ENCODE measurements at regions not wholly inside any gene's neighbourhood (a gene's known extent, or its start where the extent isn't known, plus 50 kb on each side); places are given as distances from the start of the nearest gene placed in this dataset.
"Not testable (repeated sequence)": the region's sequence is repeated elsewhere in the genome, so short reads cannot be mapped to it uniquely, and the experiment has no call there.

DNA sequence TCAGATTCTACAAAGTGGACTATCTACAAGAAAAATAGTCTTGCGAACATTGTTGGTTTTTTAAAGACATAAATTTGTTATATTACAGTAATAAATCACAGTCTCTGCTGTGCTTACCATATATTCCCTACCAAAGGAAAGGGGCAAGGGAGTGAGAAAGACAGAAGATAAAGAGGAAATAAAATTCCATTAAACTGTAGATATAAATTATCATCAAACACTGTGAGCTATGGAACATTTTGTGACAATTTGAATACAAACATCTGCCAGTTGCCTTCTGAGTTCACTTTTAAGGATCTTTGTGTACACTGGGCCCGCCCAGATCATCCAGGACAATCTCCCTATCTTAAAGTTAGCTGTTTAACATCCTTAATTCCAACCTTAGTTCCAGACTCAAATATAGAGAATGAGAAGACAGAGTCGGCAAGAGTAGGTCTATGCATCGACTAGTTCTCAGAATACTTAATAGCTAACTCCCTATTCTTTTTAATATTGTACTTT, 122.8 kb downstream of the NUFIP1 start:
- H3K36me3 ChIP-seq (ENCODE audit: low read depth, low read length), result no peaks in the 10 kb centered on the region
- no peak overlapping the region for H2AFZ ChIP-seq (ENCODE audit: low read length)
- H3K4me1 ChIP-seq (ENCODE audit: insufficient read depth, low read length), result no peaks in the 10 kb centered on the region; the same call in 1 of the 2 replicates
- no peak for DNase-seq
- H4K20me1 ChIP-seq (ENCODE audit: low read length), result no peaks in the 10 kb centered on the region
- no peaks in the 10 kb centered on the region for H3K9me3 ChIP-seq (ENCODE audit: low read length)
- H3K9ac ChIP-seq (ENCODE audit: low read length), result no peak overlapping the region
- ChIA-PET POLR2A (ENCODE audit: unreplicated experiment) (no interaction called here), CTCF (no interaction called here)
- no peaks in the 10 kb centered on the region for H3K79me2 ChIP-seq (ENCODE audit: low read length)
- H3K4me2 ChIP-seq (ENCODE audit: low read length), result no peak overlapping the region
- no peaks in the 10 kb centered on the region for H3K27me3 ChIP-seq (ENCODE audit: low read length)
- H3K27ac ChIP-seq (ENCODE audit: low read length), result no peak overlapping the region
- no TSS peak for BruUV-seq (replicated peaks)
- intact Hi-C loops (cut with micrococcal nuclease), result no loop called here
- H3K4me3 ChIP-seq (ENCODE audit: low read length), result no peak overlapping the region
- ATAC-seq, result no peak
- H3F3A ChIP-seq (ENCODE audit: low read length, unreplicated experiment), result no peaks in the 10 kb centered on the region
- no peaks in the 10 kb centered on the region for H3K9me2 ChIP-seq (replicated peaks; ENCODE audit: low read length)
- TF ChIP-seq EZH2phosphoT487 (IDR thresholded peaks at IDR 0.05; ENCODE audit: borderline replicate concordance, low read length), result no peak
- TF ChIP-seq EZH2 (IDR thresholded peaks at IDR 0.05; ENCODE audit: low read length, unreplicated experiment), result no peak
- TF ChIP-seq, protein P1, sequence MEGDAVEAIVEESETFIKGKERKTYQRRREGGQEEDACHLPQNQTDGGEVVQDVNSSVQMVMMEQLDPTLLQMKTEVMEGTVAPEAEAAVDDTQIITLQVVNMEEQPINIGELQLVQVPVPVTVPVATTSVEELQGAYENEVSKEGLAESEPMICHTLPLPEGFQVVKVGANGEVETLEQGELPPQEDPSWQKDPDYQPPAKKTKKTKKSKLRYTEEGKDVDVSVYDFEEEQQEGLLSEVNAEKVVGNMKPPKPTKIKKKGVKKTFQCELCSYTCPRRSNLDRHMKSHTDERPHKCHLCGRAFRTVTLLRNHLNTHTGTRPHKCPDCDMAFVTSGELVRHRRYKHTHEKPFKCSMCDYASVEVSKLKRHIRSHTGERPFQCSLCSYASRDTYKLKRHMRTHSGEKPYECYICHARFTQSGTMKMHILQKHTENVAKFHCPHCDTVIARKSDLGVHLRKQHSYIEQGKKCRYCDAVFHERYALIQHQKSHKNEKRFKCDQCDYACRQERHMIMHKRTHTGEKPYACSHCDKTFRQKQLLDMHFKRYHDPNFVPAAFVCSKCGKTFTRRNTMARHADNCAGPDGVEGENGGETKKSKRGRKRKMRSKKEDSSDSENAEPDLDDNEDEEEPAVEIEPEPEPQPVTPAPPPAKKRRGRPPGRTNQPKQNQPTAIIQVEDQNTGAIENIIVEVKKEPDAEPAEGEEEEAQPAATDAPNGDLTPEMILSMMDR (conservative IDR thresholded peaks at IDR 0.05; ENCODE audit: low read depth, low read length), result no peak

- Histone ChIP-seq H3K9me3 (ENCODE audit: low read length) (no peaks in the 10 kb centered on the region), H3K4me1 (ENCODE audit: insufficient read depth, low read length) (no peaks in the 10 kb centered on the region; the same call in 1 of the 2 replicates), H3K36me3 (ENCODE audit: low read depth, low read length) (no peaks in the 10 kb centered on the region), H3K27ac (ENCODE audit: low read length) (no peak overlapping the region), H3K9ac (ENCODE audit: low read length) (no peak overlapping the region), H3K27me3 (ENCODE audit: low read length) (no peaks in the 10 kb centered on the region), H3K4me2 (ENCODE audit: low read length) (no peak overlapping the region), H3K4me3 (ENCODE audit: low read length) (no peak overlapping the region), H4K20me1 (ENCODE audit: low read length) (no peaks in the 10 kb centered on the region), H2AFZ (ENCODE audit: low read length) (no peak overlapping the region), H3K9me2 (replicated peaks; ENCODE audit: low read length) (no peaks in the 10 kb centered on the region), H3F3A (ENCODE audit: low read length, unreplicated experiment) (no peaks in the 10 kb centered on the region), H3K79me2 (ENCODE audit: low read length) (no peaks in the 10 kb centered on the region)
- ATAC-seq (no peak), DNase-seq (no peak)
- TF ChIP-seq, protein P1 (conservative IDR thresholded peaks at IDR 0.05; ENCODE audit: low read depth, low read length), result no peak
- TF ChIP-seq EZH2phosphoT487 (IDR thresholded peaks at IDR 0.05; ENCODE audit: borderline replicate concordance, low read length) (no peak), EZH2 (IDR thresholded peaks at IDR 0.05; ENCODE audit: low read length, unreplicated experiment) (no peak)
- intact Hi-C loops (cut with micrococcal nuclease), result no loop called here
- ChIA-PET CTCF (no interaction called here), POLR2A (ENCODE audit: unreplicated experiment) (no interaction called here)
- no TSS peak for BruUV-seq (replicated peaks)
These were observed 123.4 kb downstream of the NUFIP1 start for GRCh38 chr13:44865722-44866410.

DNA sequence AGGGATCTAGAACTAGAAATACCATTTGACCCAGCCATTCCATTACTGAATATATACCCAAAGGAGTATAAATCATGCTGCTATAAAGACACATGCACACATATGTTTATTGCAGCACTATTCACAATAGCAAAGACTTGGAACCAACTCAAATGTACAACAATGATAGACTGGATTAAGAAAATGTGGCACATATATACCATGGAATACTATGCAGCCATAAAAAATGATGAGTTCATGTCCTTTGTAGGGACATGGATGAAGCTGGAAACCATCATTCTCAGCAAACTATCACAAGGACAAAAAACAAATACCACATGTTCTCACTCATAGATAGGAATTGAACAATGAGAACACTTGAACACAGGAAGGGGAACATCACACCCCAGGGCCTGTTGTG, 125.6 kb downstream of the NUFIP1 start:
- H2AFZ ChIP-seq (ENCODE audit: low read length); H3K27ac ChIP-seq (ENCODE audit: low read length); H3K4me2 ChIP-seq (ENCODE audit: low read length); H3K36me3 ChIP-seq (ENCODE audit: low read depth, low read length); POLR2A ChIA-PET (ENCODE audit: unreplicated experiment); intact Hi-C loops (cut with micrococcal nuclease); ATAC-seq; DNase-seq; H3K4me1 ChIP-seq (ENCODE audit: insufficient read depth, low read length); CTCF ChIA-PET; H3K4me3 ChIP-seq (ENCODE audit: low read length); H3K79me2 ChIP-seq (ENCODE audit: low read length); H4K20me1 ChIP-seq (ENCODE audit: low read length); H3K27me3 ChIP-seq (ENCODE audit: low read length); BruUV-seq (replicated peaks); H3K9me3 ChIP-seq (ENCODE audit: low read length); H3F3A ChIP-seq (ENCODE audit: low read length, unreplicated experiment); H3K9me2 ChIP-seq (replicated peaks; ENCODE audit: low read length); H3K9ac ChIP-seq (ENCODE audit: low read length): not testable (repeated sequence)

Data from PC-3 (cell line).